ENCODE measurements at regions not wholly inside any gene's neighbourhood (a gene's known extent, or its start where the extent isn't known, plus 50 kb on each side); places are given as distances from the start of the nearest gene placed in this dataset.

DNA sequence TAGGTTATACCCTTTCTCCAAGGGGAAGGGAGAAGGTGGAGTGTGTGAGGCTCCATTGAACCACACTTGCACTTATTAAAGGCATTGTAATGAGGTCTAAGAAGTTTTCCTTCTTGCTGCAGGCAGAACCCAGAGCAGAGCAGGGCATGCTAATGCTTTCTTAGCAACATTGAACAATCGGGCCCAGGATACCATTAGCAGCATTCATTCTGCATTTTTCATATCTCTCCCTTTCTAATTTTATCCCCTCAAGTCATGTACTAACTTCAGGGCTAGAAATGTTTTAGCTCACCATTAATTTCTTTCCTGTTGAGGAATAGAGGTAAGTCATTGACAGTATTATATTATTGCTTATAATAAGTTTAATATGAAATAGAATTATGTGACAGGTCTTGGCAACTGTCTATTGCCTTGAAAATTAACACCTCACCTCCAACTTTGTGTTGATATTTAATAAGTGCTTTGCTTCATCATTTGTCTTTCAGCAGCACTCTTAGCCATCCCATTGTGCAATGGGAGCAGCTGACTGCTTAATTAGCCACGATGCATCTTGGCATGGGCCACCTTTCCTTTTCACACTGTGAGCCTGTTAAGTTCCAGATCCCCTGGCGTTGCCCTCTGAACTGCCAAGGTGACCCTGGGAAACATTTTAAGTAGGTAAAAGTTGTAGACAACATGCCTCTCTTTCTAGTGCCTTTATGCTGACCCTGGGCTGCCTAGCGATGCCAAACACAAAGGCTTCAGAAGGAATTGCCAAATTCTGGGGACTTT is 300.8 kb upstream of the MEX3C start:
- no peak for TF ChIP-seq CTCF (IDR thresholded peaks at IDR 0.05; ENCODE audit: low read depth, low read length)
- TF ChIP-seq EZH2phosphoT487 (IDR thresholded peaks at IDR 0.05; ENCODE audit: low read depth): no peak
